Psoas muscle (tissue), 7 donors: ENCODE measurements at regions not wholly inside any gene's neighbourhood (a gene's known extent, or its start where the extent isn't known, plus 50 kb on each side); places are given as distances from the start of the nearest gene placed in this dataset.

Source experiments
- ATAC-seq, 4 donors: fragments of 200-7000 bp; cut with Tn5 transposase; one replicate each; pipeline ENCODE4 v1.9.1; 2020; ENCODE audit warnings: moderate library complexity in 3 of 4, mild to moderate bottlenecking in 2 of 4
- DNase-seq, 2 donors: peaks; one replicate each; pipeline ENCODE4 v3.0.0-alpha.2; 2020
- H3K27ac ChIP-seq: fragments of 200-600 bp; one replicate; pipeline ENCODE4 v1.8.0; 2022
- H3K27me3 ChIP-seq, 3 donors: fragments of 200-600 bp in 1 of 3; one replicate each; pipeline versions ENCODE4 v1.6.1 to v1.8.0; 2013 to 2022; ENCODE audit warnings: low read length in 2 of 3, mild to moderate bottlenecking in 2 of 3, moderate library complexity in 1 of 3; ENCODE audit not compliant: insufficient read depth in 3 of 3
- H3K36me3 ChIP-seq, 2 donors: fragments of 200-600 bp in 1 of 2; one replicate each; pipeline versions ENCODE4 v1.6.1 to v1.8.0; 2013 to 2022; ENCODE audit warnings: low read depth in 1 of 2, mild to moderate bottlenecking in 1 of 2, moderate library complexity in 1 of 2; ENCODE audit not compliant: insufficient read depth in 1 of 2
- H3K4me1 ChIP-seq: fragments of 200-600 bp; one replicate; pipeline ENCODE4 v1.8.0; 2022
- H3K4me3 ChIP-seq: fragments of 200-600 bp; one replicate; pipeline ENCODE4 v1.8.0; 2022; ENCODE audit warnings: mild to moderate bottlenecking
- H3K9me3 ChIP-seq: fragments of 200-600 bp; one replicate; pipeline ENCODE4 v1.8.0; 2022
- CTCF ChIP-seq: fragments of 200-600 bp; IDR thresholded peaks from one replicate; pipeline ENCODE4 v1.8.0; 2022; ENCODE audit warnings: antibody characterized with exemption
- WGBS, 3 donors: extraction: QIAGEN DNeasy Blood & Tissue Kit; methylation state at CpG; one replicate each; pipeline versions ENCODE4 v1.1.6 to v1.1.7; 2013; 5-methylcytosine and 5-hydroxymethylcytosine counted together
- intact Hi-C, 2 donors: fragments of 100-400 bp; cut with DNase I; formaldehyde crosslinking; loops; one replicate each; pipeline versions ENCODE4 v1.11.0 to v1.14.2; 2022
- donor health status: healthy with polysubstance abuse.
- donor health status: DM: no; HTN: no; CAD: no; lungs with moderate emphysema.
- donor health status: Bipolar disorder and iron deficiency.
- donor health status: healthy.
- donor health status: DM: yes; HTN: yes; CAD: no.
- donor health status: DM: no; HTN: no; CAD: no.
- donor health status: DM: yes; HTN: yes; CAD: no.

DNA sequence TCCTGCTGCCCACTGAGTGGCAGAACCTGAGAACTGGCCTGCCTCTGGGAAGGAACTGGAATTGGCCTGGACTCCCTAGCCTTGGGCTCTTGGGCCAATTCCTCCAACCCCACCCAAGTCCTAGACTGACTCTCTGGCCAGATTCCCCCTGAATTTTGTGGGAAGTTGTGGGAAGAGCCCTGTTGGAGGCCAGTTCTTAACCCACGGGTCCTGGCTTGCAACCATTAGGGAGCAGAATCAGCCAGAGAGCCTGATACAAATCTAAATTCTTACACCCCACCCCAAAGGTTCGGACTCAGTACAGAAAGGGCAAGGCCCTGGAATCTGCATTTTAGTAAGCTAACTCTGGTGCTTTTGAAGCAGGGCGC is 125.3 kb upstream of the SLC25A48 start:
- WGBS, 3 donors: 82 to 91% (median 84%) methylated on average over 3 of the region's 3 CpGs
- TF ChIP-seq CTCF: no peak
- Histone ChIP-seq H3K36me3 (no peaks in the 10 kb centered on the region), H3K27me3 (no peaks in the 10 kb centered on the region), H3K9me3 (no peaks in the 10 kb centered on the region), H3K27ac (no peak overlapping the region), H3K4me3 (no peak overlapping the region), H3K4me1 (no peaks in the 10 kb centered on the region)
- intact Hi-C loops: no loop called here
- DNase-seq: no peak
- ATAC-seq: no peak

DNA sequence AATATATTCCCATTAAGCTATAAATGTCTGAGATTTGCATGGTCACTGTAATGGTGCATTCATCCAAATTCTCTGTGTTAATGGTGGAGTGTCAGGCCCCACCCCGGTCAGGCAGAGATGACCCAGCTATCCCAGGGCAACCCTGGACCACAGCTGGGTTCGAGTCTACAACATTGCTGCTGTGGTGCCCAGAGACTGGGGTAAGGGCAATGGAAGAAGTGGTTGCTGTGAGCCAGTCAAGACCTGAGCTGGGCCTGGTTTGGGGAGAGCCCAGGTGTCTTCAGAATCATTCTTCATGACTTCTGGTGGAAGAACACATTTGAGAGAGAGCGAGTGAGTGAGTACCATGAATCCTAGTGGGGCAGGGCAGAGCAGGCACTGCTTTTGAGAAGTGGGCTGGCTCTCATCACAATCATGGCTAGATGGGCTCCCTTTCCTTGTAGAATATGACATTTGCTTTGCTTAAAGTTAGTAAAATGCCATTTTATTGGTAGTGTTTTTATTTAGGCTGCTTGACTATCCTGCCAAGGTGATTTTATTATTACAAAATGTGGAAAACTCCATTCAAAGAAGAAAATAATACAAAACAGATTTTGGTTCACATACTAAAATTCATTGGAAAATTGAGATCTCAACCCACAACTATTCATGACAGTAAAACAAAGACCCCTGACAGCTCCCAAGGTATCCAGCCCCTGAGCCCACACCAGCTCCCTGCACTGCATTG is 125.8 kb upstream of the SLC25A48 start:
- intact Hi-C loops: no loop called here
- no peaks in the 10 kb centered on the region for H3K36me3 ChIP-seq
- ATAC-seq (no peak), DNase-seq (no peak)
- 93 to 100% (median 97%) methylated on average over 3 of the region's 3 CpGs for WGBS, 3 donors
- no peak overlapping the region for H3K4me3 ChIP-seq
- no peaks in the 10 kb centered on the region for H3K9me3 ChIP-seq
- H3K27me3 ChIP-seq: no peaks in the 10 kb centered on the region
- no peak overlapping the region for H3K27ac ChIP-seq
- TF ChIP-seq CTCF: no peak
- no peaks in the 10 kb centered on the region for H3K4me1 ChIP-seq

DNA sequence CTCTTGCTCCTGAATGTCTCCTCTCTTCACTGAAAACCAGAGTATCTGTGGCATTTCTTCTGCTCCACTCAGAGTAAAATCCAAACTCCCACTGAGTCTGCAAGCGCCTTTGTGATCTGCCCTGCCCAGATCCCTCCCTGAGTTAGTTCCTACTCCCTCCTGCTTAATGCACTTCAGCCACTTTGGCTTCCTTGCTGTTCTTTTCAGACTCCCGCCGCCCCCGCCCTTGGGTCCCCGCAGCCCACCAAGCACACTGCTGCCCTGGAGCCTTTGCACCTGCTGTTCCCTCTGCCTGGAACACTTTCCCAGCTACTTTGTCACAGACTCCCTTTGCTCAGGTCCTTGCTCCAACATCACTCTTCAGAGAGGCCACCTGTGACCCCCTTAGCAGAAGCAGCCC is 127.2 kb upstream of the SLC25A48 start:
- Histone ChIP-seq H3K9me3 (no peaks in the 10 kb centered on the region), H3K4me1 (no peaks in the 10 kb centered on the region), H3K27me3 (no peaks in the 10 kb centered on the region), H3K27ac (no peak overlapping the region), H3K4me3 (no peak overlapping the region), H3K36me3 (no peaks in the 10 kb centered on the region)
- ATAC-seq (no peak), DNase-seq (no peak)
- intact Hi-C loops: no loop called here
- no peak for TF ChIP-seq CTCF
- WGBS, 3 donors: 87 to 93% (median 92%) methylated on average over 5 of the region's 5 CpGs

DNA sequence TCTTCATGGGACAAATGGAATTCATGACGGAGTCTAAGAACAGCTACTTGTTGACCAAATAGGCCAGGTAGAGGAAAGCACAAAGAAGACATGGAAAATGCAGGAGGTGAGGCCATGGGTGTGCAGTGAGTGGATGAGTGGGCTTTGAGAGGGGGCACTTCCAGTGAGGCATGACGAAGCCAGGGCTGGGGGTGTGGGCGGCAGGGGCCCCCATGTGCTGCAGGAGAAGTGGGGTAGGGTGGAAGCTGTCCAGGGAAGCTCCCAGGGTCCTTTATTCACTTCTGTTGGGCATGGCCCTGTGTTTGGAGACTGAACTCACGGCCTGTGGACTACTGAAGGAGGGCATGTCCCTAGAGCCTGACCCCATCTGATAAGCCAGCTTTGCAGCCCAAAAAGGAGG is 127.6 kb upstream of the SLC25A48 start:
- Histone ChIP-seq H3K27ac (no peak overlapping the region), H3K4me3 (no peak overlapping the region), H3K27me3 (no peaks in the 10 kb centered on the region), H3K36me3 (no peaks in the 10 kb centered on the region), H3K9me3 (no peaks in the 10 kb centered on the region), H3K4me1 (no peaks in the 10 kb centered on the region)
- intact Hi-C loops: no loop called here
- 91 to 96% (median 95%) methylated on average over 4 of the region's 4 CpGs for WGBS, 3 donors
- TF ChIP-seq CTCF: no peak
- DNase-seq: no peak
- ATAC-seq: no peak

GRCh38 chr5:135706474-135706873 is 127.7 kb upstream of the CXCL14 start:
- Histone ChIP-seq H3K9me3 (no peaks in the 10 kb centered on the region), H3K4me1 (no peaks in the 10 kb centered on the region), H3K27ac (no peak overlapping the region), H3K27me3 (no peaks in the 10 kb centered on the region), H3K4me3 (no peak overlapping the region), H3K36me3 (no peaks in the 10 kb centered on the region)
- DNase-seq: no peak
- no peak for ATAC-seq
- no peak for TF ChIP-seq CTCF
- WGBS, 3 donors: 93 to 95% (median 95%) methylated on average over 8 of the region's 8 CpGs
- intact Hi-C loops: no loop called here
